Upper lobe of right lung (tissue), 1 donor: ENCODE measurements at regions not wholly inside any gene's neighbourhood (a gene's known extent, or its start where the extent isn't known, plus 50 kb on each side); places are given as distances from the start of the nearest gene placed in this dataset.

Experiments used
- ATAC-seq: fragments of 200-7000 bp; cut with Tn5 transposase; one replicate; pipeline ENCODE4 v1.9.1; 2020; ENCODE audit warnings: mild to moderate bottlenecking, moderate library complexity
- DNase-seq: peaks from one replicate; pipeline ENCODE4 v3.0.0-alpha.2; 2020
- H3K27ac ChIP-seq: fragments of 200-600 bp; one replicate; pipeline ENCODE4 v1.8.0; 2022
- H3K27me3 ChIP-seq: fragments of 200-600 bp; one replicate; pipeline ENCODE4 v1.8.0; 2022; ENCODE audit warnings: mild to moderate bottlenecking
- H3K36me3 ChIP-seq: fragments of 200-600 bp; one replicate; pipeline ENCODE4 v1.8.0; 2022
- H3K4me1 ChIP-seq: fragments of 200-600 bp; one replicate; pipeline ENCODE4 v1.8.0; 2022
- H3K4me3 ChIP-seq: fragments of 200-600 bp; one replicate; pipeline ENCODE4 v1.8.0; 2022; ENCODE audit warnings: mild to moderate bottlenecking
- H3K9me3 ChIP-seq: fragments of 200-600 bp; one replicate; pipeline ENCODE4 v1.8.0; 2022
- intact Hi-C: fragments of 100-400 bp; cut with DNase I; formaldehyde crosslinking; loops from one replicate; pipeline ENCODE4 v1.11.0; 2022
- TF ChIP-seq, protein P1 (sequence below): fragments of 200-600 bp; IDR thresholded peaks from one replicate; pipeline ENCODE4 v1.8.0; 2022; ENCODE audit warnings: antibody characterized with exemption
- donor health status: DM: no; HTN: yes; CAD: no; lungs with severe emphysema.

DNA sequence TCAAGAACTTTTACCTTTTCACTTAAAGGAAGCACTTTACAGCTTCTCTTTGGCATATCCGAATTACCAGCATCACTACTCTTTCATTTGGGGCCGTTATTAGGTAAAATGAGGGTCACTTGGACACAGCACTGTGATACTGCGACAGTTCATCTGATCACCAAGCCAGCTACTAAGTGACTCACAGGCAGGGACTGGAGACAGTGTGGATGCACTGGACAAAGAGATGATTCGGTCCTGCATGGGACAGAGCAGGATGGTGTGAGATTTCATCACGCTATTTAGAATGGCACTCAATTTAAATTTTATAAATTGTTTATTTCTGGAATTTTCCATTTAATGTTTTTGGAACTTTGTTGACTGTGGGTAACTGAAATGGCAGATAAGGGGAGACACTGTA, 166.9 kb upstream of the IL12A start:
- Histone ChIP-seq H3K36me3 (no peaks in the 10 kb centered on the region), H3K4me1 (no peaks in the 10 kb centered on the region), H3K27me3 (no peaks in the 10 kb centered on the region), H3K27ac (no peak overlapping the region), H3K9me3 (no peaks in the 10 kb centered on the region), H3K4me3 (no peak overlapping the region)
- intact Hi-C loops: no loop called here
- no peak for ATAC-seq
- TF ChIP-seq, protein P1, sequence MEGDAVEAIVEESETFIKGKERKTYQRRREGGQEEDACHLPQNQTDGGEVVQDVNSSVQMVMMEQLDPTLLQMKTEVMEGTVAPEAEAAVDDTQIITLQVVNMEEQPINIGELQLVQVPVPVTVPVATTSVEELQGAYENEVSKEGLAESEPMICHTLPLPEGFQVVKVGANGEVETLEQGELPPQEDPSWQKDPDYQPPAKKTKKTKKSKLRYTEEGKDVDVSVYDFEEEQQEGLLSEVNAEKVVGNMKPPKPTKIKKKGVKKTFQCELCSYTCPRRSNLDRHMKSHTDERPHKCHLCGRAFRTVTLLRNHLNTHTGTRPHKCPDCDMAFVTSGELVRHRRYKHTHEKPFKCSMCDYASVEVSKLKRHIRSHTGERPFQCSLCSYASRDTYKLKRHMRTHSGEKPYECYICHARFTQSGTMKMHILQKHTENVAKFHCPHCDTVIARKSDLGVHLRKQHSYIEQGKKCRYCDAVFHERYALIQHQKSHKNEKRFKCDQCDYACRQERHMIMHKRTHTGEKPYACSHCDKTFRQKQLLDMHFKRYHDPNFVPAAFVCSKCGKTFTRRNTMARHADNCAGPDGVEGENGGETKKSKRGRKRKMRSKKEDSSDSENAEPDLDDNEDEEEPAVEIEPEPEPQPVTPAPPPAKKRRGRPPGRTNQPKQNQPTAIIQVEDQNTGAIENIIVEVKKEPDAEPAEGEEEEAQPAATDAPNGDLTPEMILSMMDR: no peak
- no peak for DNase-seq

DNA sequence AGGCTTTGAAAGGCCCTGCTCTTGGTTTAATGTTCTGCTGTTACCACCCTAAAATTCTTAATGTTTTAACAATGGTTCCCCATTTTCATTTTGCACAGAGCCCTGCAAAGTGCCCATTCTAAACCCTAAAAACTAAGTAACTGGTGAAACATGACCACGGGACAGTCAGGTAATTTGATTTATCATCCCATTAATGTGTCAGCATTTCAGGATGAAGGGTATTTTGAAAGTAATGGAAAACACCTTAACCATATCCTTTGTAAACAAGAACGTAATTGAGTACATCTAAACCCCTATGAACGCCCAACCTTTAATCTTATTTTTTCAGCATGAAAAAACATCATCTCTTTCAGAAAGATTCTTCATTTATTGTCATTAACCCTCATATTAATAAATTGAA, 164.9 kb upstream of the IL12A start:
- H3K36me3 ChIP-seq: no peaks in the 10 kb centered on the region
- H3K27me3 ChIP-seq: no peaks in the 10 kb centered on the region
- H3K27ac ChIP-seq: no peak overlapping the region
- no peaks in the 10 kb centered on the region for H3K9me3 ChIP-seq
- no peak overlapping the region for H3K4me3 ChIP-seq
- peaks cover 3% of the 10 kb centered on the region for H3K4me1 ChIP-seq
- intact Hi-C loops: no loop called here
- ATAC-seq (no peak), DNase-seq (no peak)
- TF ChIP-seq, protein P1: no peak

DNA sequence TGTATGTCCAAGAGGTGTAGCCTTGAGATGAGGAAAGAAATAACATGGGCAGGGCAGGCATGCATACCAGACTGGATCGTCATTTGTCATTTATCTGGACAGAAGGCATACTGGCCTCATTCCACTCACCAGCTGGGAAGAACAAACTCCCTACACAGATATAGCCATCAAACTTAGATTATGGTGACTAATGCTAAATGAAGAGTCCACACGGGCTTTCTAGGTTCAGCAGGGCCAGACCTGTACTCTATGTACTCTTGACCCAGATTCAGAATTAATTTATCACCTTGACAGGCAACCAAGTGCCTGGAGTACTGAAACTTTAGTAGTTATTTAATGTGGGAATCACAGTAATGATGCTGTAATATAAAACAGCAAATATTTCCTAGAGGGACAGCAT, 164.3 kb upstream of the IL12A start:
- Histone ChIP-seq H3K4me3 (no peak overlapping the region), H3K36me3 (no peaks in the 10 kb centered on the region), H3K27ac (no peak overlapping the region), H3K27me3 (no peaks in the 10 kb centered on the region), H3K4me1 (peaks cover 9% of the 10 kb centered on the region), H3K9me3 (no peaks in the 10 kb centered on the region)
- ATAC-seq: peak; percentile 78
- TF ChIP-seq, protein P1: no peak
- DNase-seq: no peak
- intact Hi-C loops: no loop called here

GRCh38 chr3:159825216-159825854, 163.3 kb upstream of the IL12A start:
- TF ChIP-seq, protein P1: peak; percentile 5
- ATAC-seq: peak; percentile 21
- intact Hi-C loops: loop anchor here (5.0 kb wide), 1 partner anchor 182 kb away; no protein-coding TSS in a partner anchor

GRCh38 chr3:159828542-159828943, 160.1 kb upstream of the IL12A start:
- ATAC-seq (peak; percentile 82), DNase-seq (no peak)
- TF ChIP-seq, protein P1: peak; percentile 56
- no peaks in the 10 kb centered on the region for H3K36me3 ChIP-seq
- H3K27ac ChIP-seq: no peak overlapping the region
- no peak overlapping the region for H3K4me3 ChIP-seq
- intact Hi-C loops: loop anchor here (5.0 kb wide), 1 partner anchor 179 kb away; no protein-coding TSS in a partner anchor
- peaks cover 14% of the 10 kb centered on the region for H3K4me1 ChIP-seq
- H3K9me3 ChIP-seq: no peaks in the 10 kb centered on the region
- H3K27me3 ChIP-seq: no peaks in the 10 kb centered on the region

More at GRCh38 chr3:159825216-159825854, 163.3 kb upstream of the IL12A start:
- Histone ChIP-seq H3K36me3 (no peaks in the 10 kb centered on the region), H3K27ac (no peak overlapping the region), H3K27me3 (no peaks in the 10 kb centered on the region), H3K9me3 (no peaks in the 10 kb centered on the region), H3K4me3 (no peak overlapping the region), H3K4me1 (peaks cover 14% of the 10 kb centered on the region)
- DNase-seq: no peak
